Endothelial cell of umbilical vein (primary cell): ENCODE measurements at regions not wholly inside any gene's neighbourhood (a gene's known extent, or its start where the extent isn't known, plus 50 kb on each side); places are given as distances from the start of the nearest gene placed in this dataset.

Experiments used
- BruUV-seq: library from RNA; stranded (reverse); fragments of 400-500 nt; replicated peaks from 2 replicates; lab custom pipeline; 2021; lab: Mats Ljungman, UMichigan
- CTCF ChIA-PET: fragments of 300-600, 350-600 bp; sonication (Branson Sonifier 250); formaldehyde crosslinking; loops from one replicate; lab custom pipeline; 2021; ENCODE audit warnings: antibody characterized with exemption, inconsistent platforms; lab: Charles Lee
- POLR2A ChIA-PET: fragments of 300-600, 350-600 bp; sonication (Branson Sonifier 250); formaldehyde crosslinking; loops from one replicate; lab custom pipeline; 2021; ENCODE audit warnings: antibody characterized with exemption, inconsistent platforms; lab: Charles Lee
- DNase-seq: peaks from one replicate; pipeline ENCODE4 v3.0.0-alpha.2; 2011; ENCODE audit warnings: low read depth, low spot score
- FAIRE-seq: peaks from 2 replicates; lab custom pipeline; 2011; peaks lifted over from hg19 to GRCh38; lab: Jason Lieb, UNC
- H2AFZ ChIP-seq: 2 replicates; pipeline ENCODE4 v1.6.0; 2012; ENCODE audit warnings: low read depth, low read length, control low read depth, inconsistent platforms
- H3K27ac ChIP-seq: 2 replicates; pipeline ENCODE4 v1.5.1; 2011; ENCODE audit warnings: low read depth, mild to moderate bottlenecking, control low read depth, low read length, moderate library complexity; ENCODE audit not compliant: insufficient read depth
- H3K27me3 ChIP-seq, 2 experiments: 2 replicates each; pipeline versions ENCODE4 v1.6.0 to v1.6.1; 2011; ENCODE audit warnings: low read length in 2 of 2, mixed read lengths in 1 of 2; ENCODE audit not compliant: control insufficient read depth in 2 of 2, insufficient read depth in 2 of 2
- H3K36me3 ChIP-seq, 2 experiments: 2 replicates in 1 of 2; 3 replicates in 1 of 2; pipeline ENCODE4 v1.5.1; 2011; ENCODE audit warnings: low read length in 2 of 2, mild to moderate bottlenecking in 1 of 2, moderate library complexity in 1 of 2; ENCODE audit not compliant: control insufficient read depth in 2 of 2, insufficient read depth in 2 of 2; ENCODE audit errors: extremely low read depth in 1 of 2
- H3K4me1 ChIP-seq: 3 replicates; pipeline ENCODE4 v1.5.1; 2011; ENCODE audit warnings: mild to moderate bottlenecking, low read length; ENCODE audit not compliant: control insufficient read depth, insufficient read depth; ENCODE audit errors: extremely low read depth
- H3K4me2 ChIP-seq: 2 replicates; pipeline ENCODE4 v1.6.1; 2011; ENCODE audit warnings: low read length, control low read depth, mixed read lengths; ENCODE audit not compliant: insufficient read depth
- H3K4me3 ChIP-seq, 3 experiments: fragments of 200-600 bp in 1 of 3; sonication (generic), shearing (Covaris generic) in 1 of 3; replicated peaks in 1 of 3; 2 replicates each; pipeline ENCODE4 v1.5.1; 2011 to 2016; ENCODE audit warnings: control low read depth in 3 of 3, low read length in 3 of 3, mild to moderate bottlenecking in 2 of 3, inconsistent platforms in 1 of 3, low read depth in 1 of 3, moderate library complexity in 1 of 3; ENCODE audit not compliant: insufficient read depth in 1 of 3
- H3K79me2 ChIP-seq: 2 replicates; pipeline ENCODE4 v1.6.0; 2012; ENCODE audit warnings: low read length, inconsistent platforms; ENCODE audit not compliant: control insufficient read depth, insufficient read depth
- H3K9ac ChIP-seq: replicated peaks from 2 replicates; pipeline ENCODE3; 2011; ENCODE audit warnings: low read length, control low read depth; ENCODE audit not compliant: insufficient read depth; ENCODE audit errors: extremely low read depth
- H3K9me1 ChIP-seq: replicated peaks from 3 replicates; pipeline ENCODE4 v1.6.0; 2011; ENCODE audit warnings: mild to moderate bottlenecking, low read length; ENCODE audit not compliant: control insufficient read depth, insufficient read depth; ENCODE audit errors: extremely low read depth
- H3K9me3 ChIP-seq: replicated peaks from 2 replicates; pipeline ENCODE4 v1.5.1; 2012; ENCODE audit warnings: low read length, inconsistent platforms; ENCODE audit not compliant: control insufficient read depth, insufficient read depth
- H4K20me1 ChIP-seq: replicated peaks from 2 replicates; pipeline ENCODE3; 2011; ENCODE audit warnings: mild to moderate bottlenecking, low read length; ENCODE audit not compliant: control insufficient read depth, insufficient read depth; ENCODE audit errors: extremely low read depth
- EZH2 ChIP-seq: IDR thresholded peaks from 2 replicates; pipeline ENCODE4 v1.6.1; 2012; ENCODE audit warnings: borderline replicate concordance, low read depth, mild to moderate bottlenecking, moderate library complexity, low read length, inconsistent platforms; ENCODE audit not compliant: severe bottlenecking
- FOS ChIP-seq: IDR thresholded peaks from 2 replicates; pipeline ENCODE4 v1.6.1; 2011; ENCODE audit warnings: mild to moderate bottlenecking, low read length, moderate library complexity, borderline replicate concordance; ENCODE audit not compliant: insufficient read depth
- GATA2 ChIP-seq: IDR thresholded peaks from 2 replicates; pipeline ENCODE4 v1.7.0; 2011; ENCODE audit warnings: low read depth, mild to moderate bottlenecking, moderate library complexity, mixed read lengths, low read length; ENCODE audit not compliant: insufficient read length, insufficient read depth
- JUN ChIP-seq: IDR thresholded peaks from 2 replicates; pipeline ENCODE4 v1.6.1; 2011; ENCODE audit warnings: borderline replicate concordance, low read depth; ENCODE audit not compliant: insufficient read length, insufficient read depth
- MYC ChIP-seq: IDR thresholded peaks from one replicate; pipeline ENCODE4 v1.6.1; 2011; ENCODE audit warnings: mild to moderate bottlenecking, low read depth, low read length
- POLR2A ChIP-seq: IDR thresholded peaks from 2 replicates; pipeline ENCODE4 v1.6.1; 2012; ENCODE audit warnings: low read depth, mild to moderate bottlenecking, control low read depth, low read length
- POLR2AphosphoS5 ChIP-seq: IDR thresholded peaks from 2 replicates; pipeline ENCODE4 v1.6.1; 2012; ENCODE audit warnings: low read depth, mild to moderate bottlenecking, control low read depth, low read length, moderate library complexity; ENCODE audit not compliant: insufficient read depth
- dilution Hi-C: fragments of 300-500 bp; cut with MboI; formaldehyde crosslinking; loops from one replicate; pipeline ENCODE4 v1.15.0; 2019; ENCODE audit warnings: low sequenced_read_pairs; ENCODE audit not compliant: extremely low pct_ligation_motif_present
- intact Hi-C: fragments of 100-400 bp; cut with micrococcal nuclease; formaldehyde crosslinking; loops from one replicate; pipeline ENCODE4 v1.10.0; 2022
- TF ChIP-seq, protein P1 (sequence below): IDR thresholded peaks from 2 replicates; pipeline ENCODE4 v1.6.1; 2011; ENCODE audit not compliant: insufficient read depth, insufficient read length
- TF ChIP-seq, protein P2 (sequence below), 2 donors: IDR thresholded peaks; 1 replicate in 1 of 2; 2 replicates in 1 of 2; pipeline ENCODE4 v1.5.1; 2011; ENCODE audit warnings: low read length in 2 of 2, mild to moderate bottlenecking in 2 of 2, moderate library complexity in 2 of 2, control low read depth in 1 of 2, inconsistent platforms in 1 of 2, low read depth in 1 of 2; ENCODE audit not compliant: insufficient read depth in 1 of 2; ENCODE audit errors: extremely low read depth in 1 of 2

DNA sequence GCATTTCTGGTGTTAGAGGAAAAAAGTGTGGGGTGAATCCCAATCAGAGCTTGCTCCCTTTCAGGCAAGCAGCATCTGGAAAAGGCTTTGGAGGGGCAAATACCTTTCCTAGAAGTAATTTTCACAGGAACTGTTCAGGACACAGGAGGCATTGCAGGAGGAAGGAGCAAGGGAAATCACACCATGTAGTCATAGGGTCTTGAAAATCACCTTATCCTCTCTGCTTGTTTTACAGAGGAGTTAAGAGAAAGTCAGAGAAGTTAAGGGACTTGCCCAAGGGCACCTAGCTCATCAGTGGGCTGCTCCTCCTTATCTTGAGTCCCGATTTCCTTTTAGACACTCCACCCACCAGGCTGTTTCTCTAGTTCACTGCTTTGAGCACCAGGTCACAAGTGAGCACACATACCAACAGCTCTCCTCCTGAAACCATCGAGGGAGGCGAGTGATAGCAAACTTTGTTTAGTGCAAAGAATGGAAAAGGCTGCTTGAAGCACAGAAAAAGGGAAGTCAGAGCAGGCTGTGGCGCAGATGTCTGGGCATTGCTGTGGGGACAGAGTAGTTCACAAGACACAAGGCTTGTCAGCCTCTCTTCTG is 89.2 kb upstream of the CXCR4 start:
- Histone ChIP-seq H3K27ac (no peak overlapping the region), H3K79me2 (no peaks in the 10 kb centered on the region), H3K9me3 (no peaks in the 10 kb centered on the region), H4K20me1 (no peaks in the 10 kb centered on the region), H3K9me1 (no peaks in the 10 kb centered on the region), H3K4me3 (no peak overlapping the region), H3K36me3 (no peaks in the 10 kb centered on the region), H3K4me1 (no peaks in the 10 kb centered on the region), H3K4me2 (no peak overlapping the region), H3K27me3 (no peaks in the 10 kb centered on the region), H2AFZ (no peak overlapping the region), H3K9ac (no peak overlapping the region)
- intact Hi-C loops (no loop called here), dilution Hi-C loops (no loop called here)
- no peak for DNase-seq
- no TSS peak for BruUV-seq
- FAIRE-seq = no peak
- TF ChIP-seq POLR2AphosphoS5 = no peak
- no peak for TF ChIP-seq GATA2
- no peak for TF ChIP-seq JUN
- TF ChIP-seq, protein P1, sequence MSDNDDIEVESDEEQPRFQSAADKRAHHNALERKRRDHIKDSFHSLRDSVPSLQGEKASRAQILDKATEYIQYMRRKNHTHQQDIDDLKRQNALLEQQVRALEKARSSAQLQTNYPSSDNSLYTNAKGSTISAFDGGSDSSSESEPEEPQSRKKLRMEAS = no peak
- TF ChIP-seq MYC = no peak
- TF ChIP-seq POLR2A = no peak
- ChIA-PET CTCF (no interaction called here), POLR2A (no interaction called here)

DNA sequence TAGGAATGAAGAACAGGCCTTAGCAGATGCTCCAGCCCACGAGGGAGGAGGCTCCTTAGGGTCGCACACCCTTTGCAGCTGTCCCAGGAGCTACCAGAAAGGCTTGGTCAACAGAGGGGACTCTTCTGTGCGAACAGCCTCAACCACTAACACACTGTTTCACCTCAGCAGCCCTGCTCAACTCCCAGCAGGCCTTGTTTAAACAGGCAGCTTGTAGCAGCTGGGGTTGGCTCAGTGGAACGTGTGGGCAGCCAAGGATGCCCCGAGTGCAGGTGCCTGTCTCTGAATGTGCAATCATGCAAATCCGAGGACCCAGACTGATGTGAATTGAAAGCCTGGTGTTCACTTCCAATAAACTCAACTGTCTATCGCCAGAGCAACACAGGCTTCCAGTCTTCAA is 88.7 kb upstream of the CXCR4 start:
- ChIA-PET POLR2A (no interaction called here), CTCF (no interaction called here)
- Histone ChIP-seq H4K20me1 (no peaks in the 10 kb centered on the region), H3K9ac (no peak overlapping the region), H3K9me3 (no peaks in the 10 kb centered on the region), H3K4me2 (no peak overlapping the region), H3K36me3 (no peaks in the 10 kb centered on the region), H3K79me2 (no peaks in the 10 kb centered on the region), H2AFZ (no peak overlapping the region), H3K27me3 (no peaks in the 10 kb centered on the region), H3K4me3 (no peak overlapping the region), H3K27ac (no peak overlapping the region), H3K4me1 (no peaks in the 10 kb centered on the region), H3K9me1 (no peaks in the 10 kb centered on the region)
- FAIRE-seq (no peak), DNase-seq (no peak)
- TF ChIP-seq JUN = no peak
- TF ChIP-seq GATA2 = no peak
- no peak for TF ChIP-seq MYC
- no peak for TF ChIP-seq POLR2AphosphoS5
- TF ChIP-seq POLR2A = no peak
- no peak for TF ChIP-seq FOS
- no peak for TF ChIP-seq EZH2
- TF ChIP-seq, protein P1 = no peak
- TF ChIP-seq, protein P2, sequence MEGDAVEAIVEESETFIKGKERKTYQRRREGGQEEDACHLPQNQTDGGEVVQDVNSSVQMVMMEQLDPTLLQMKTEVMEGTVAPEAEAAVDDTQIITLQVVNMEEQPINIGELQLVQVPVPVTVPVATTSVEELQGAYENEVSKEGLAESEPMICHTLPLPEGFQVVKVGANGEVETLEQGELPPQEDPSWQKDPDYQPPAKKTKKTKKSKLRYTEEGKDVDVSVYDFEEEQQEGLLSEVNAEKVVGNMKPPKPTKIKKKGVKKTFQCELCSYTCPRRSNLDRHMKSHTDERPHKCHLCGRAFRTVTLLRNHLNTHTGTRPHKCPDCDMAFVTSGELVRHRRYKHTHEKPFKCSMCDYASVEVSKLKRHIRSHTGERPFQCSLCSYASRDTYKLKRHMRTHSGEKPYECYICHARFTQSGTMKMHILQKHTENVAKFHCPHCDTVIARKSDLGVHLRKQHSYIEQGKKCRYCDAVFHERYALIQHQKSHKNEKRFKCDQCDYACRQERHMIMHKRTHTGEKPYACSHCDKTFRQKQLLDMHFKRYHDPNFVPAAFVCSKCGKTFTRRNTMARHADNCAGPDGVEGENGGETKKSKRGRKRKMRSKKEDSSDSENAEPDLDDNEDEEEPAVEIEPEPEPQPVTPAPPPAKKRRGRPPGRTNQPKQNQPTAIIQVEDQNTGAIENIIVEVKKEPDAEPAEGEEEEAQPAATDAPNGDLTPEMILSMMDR (IDR thresholded peaks at IDR 0.05; ENCODE audit: extremely low read depth in 1 of 2, insufficient read depth in 1 of 2, low read depth in 1 of 2, low read length in 2 of 2) = no peak
- intact Hi-C loops = no loop called here
- dilution Hi-C loops = no loop called here
- no TSS peak for BruUV-seq
